GM18868 (cell line): ENCODE measurements at regions not wholly inside any gene's neighbourhood (a gene's known extent, or its start where the extent isn't known, plus 50 kb on each side); places are given as distances from the start of the nearest gene placed in this dataset.
"Not testable (repeated sequence)": the region's sequence is repeated elsewhere in the genome, so short reads cannot be mapped to it uniquely, and the experiment has no call there.

ENCODE experiments used
- ATAC-seq: cut with Tn5 transposase; IDR thresholded peaks from one replicate; pipeline ENCODE4 v1.9.1; 2021; ENCODE audit warnings: mild to moderate bottlenecking, moderate library complexity; ENCODE audit not compliant: unreplicated experiment

- not testable (repeated sequence) for ATAC-seq
Observed at GRCh38 chr12:131659976-131660375, 50.9 kb upstream of the SFSWAP start.

GRCh38 chr12:131660401-131660800 lies 50.5 kb upstream of the SFSWAP start:
- ATAC-seq, result not testable (repeated sequence)
